Fibroblast of the aortic adventitia (primary cell): ENCODE measurements at regions not wholly inside any gene's neighbourhood (a gene's known extent, or its start where the extent isn't known, plus 50 kb on each side); places are given as distances from the start of the nearest gene placed in this dataset.
A peak's percentile ranks its signal among the peaks of the same experiment; 100 is the strongest.

ENCODE experiments used
- DNase-seq: peaks from one replicate; pipeline ENCODE4 v3.0.0-alpha.2; 2010; ENCODE audit warnings: low read depth
- H3K4me3 ChIP-seq: 2 replicates; pipeline ENCODE4 v1.5.1; 2011; ENCODE audit warnings: low read depth, mild to moderate bottlenecking, control low read depth, low read length, moderate library complexity
- CTCF ChIP-seq: IDR thresholded peaks from 2 replicates; pipeline ENCODE4 v1.5.1; 2011; ENCODE audit warnings: mild to moderate bottlenecking, low read length, control low read depth, inconsistent platforms; ENCODE audit not compliant: insufficient read depth

GRCh38 chr5:2009986-2010914, 127.5 kb upstream of the IRX4 start:
- TF ChIP-seq CTCF: no peak
- H3K4me3 ChIP-seq: no peak overlapping the region
- DNase-seq: no peak

GRCh38 chr5:2008851-2009629, 126.3 kb upstream of the IRX4 start:
- TF ChIP-seq CTCF: no peak
- no peak for DNase-seq
- no peak overlapping the region for H3K4me3 ChIP-seq

DNA sequence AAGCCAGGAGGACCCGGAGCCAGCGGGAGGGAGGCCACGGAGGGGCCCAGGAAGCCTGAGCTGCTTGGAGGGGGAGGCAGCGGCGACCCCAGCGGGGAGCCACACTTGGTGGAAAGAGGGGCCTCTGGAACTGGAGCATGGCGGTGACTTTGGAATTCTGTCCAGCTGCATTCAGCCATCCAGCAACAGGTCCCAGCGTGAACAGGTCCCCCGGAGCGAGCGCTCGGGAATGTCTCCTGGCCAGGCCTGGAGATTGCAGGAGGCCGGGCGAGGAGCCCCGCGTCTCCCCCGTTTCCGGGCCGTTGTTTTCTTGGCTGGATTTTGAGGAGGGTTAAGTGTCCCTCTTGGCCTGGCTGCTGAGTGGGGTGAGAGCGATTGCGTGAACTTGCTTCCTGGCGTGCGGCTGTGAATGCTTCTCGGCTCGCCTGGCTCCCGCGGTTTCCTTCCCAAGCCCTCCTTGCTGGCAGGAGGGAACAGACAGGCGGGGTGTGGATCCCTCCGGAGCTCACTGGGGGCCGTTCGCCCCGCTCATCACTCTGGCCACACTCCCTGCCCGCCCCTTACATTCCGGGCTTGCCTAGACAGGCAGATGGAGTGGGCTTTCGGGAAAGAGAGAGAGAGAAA, 125.3 kb upstream of the IRX4 start:
- DNase-seq: peak; percentile 69

DNA sequence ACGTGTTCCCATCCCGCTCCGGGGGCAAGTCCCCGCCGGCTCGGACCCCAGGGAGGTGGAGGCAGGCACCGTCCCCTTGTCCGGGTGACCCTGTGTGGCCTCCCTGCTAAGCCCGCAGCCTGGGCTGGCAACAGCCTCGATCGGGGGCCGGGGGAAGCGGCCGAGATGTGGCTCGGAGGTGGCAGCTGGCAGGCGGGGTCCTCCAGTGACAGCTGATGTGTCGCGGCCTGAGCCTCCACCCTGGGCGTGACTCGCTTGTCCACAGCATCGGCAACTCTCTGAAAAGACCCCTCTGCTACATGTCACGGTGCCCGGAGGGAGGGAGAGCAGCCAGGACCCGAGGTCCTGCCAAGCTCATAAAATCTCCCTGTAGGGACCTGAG, 124.8 kb upstream of the IRX4 start:
- no peak for DNase-seq
- no peak overlapping the region for H3K4me3 ChIP-seq
- no peak for TF ChIP-seq CTCF

More for the DNA sequence above, 125.3 kb upstream of the IRX4 start:
- TF ChIP-seq CTCF: no peak
- no peak overlapping the region for H3K4me3 ChIP-seq

GRCh38 chr5:2006971-2007291, 124.2 kb upstream of the IRX4 start:
- DNase-seq: no peak
- no peak for TF ChIP-seq CTCF
- H3K4me3 ChIP-seq: no peak overlapping the region

DNA sequence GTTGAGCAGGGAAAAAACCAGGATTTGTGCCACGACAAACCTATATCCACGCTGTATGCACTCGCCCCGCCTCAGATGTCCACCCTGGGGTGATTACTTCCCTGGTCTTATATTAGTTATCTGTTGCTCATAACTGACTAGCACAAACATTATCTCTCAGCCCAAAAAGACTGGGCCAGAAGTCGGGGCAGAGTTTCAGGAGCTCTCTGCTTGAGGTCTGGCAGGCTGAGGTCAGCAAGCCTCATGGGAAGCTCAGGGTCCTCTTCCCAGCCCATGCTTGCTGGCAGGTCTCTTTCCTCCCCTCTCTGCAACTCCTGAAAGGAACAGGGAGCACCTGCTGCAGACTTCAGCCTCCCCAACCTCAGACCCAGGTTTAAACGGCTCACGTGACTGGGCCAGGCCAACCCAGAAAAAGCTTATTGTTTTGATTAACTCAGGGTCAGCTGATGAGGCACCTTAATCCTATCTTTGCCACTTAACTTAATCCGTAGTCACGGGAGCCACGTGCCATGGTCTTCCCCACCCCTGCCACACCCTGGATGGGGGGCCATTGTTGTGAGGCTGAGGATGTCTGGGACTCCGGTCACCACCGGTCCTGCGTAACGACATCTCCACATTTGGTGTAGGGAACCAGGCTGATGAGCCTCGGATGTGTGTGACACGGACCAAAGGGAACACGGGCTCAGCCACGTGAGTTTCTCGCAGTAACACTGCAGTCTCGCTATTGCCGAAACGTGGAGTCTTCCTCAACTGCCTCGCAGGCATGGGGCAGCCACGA, 123.7 kb upstream of the IRX4 start:
- no peak overlapping the region for H3K4me3 ChIP-seq
- no peak for TF ChIP-seq CTCF
- DNase-seq: no peak
